RWPE1 (cell line): ENCODE measurements at regions not wholly inside any gene's neighbourhood (a gene's known extent, or its start where the extent isn't known, plus 50 kb on each side); places are given as distances from the start of the nearest gene placed in this dataset.

Experiments used
- CTCF ChIA-PET: fragments of 350-600 bp; sonication (Branson Sonifier 250); formaldehyde crosslinking; extraction: SDS; loops from one replicate; lab custom pipeline; 2021; lab: Yijun Ruan, JAX
- POLR2A ChIA-PET: fragments of 400-600 bp; formaldehyde crosslinking; extraction: SDS; loops from one replicate; lab custom pipeline; 2020; ENCODE audit warnings: antibody characterized with exemption; ENCODE audit not compliant: low non-redundant PET; lab: Yijun Ruan, JAX
- DNase-seq: peaks from one replicate; pipeline ENCODE4 v3.0.0; 2012; ENCODE audit warnings: low spot score
- H3K27ac ChIP-seq: fragments of 450-650 bp; 2 replicates; pipeline ENCODE4 v1.5.1; 2017
- TF ChIP-seq, protein P1 (sequence below): fragments of 450-650 bp; conservative IDR thresholded peaks from 2 replicates; pipeline ENCODE4 v1.5.1; 2017; ENCODE audit warnings: low read depth, mild to moderate bottlenecking

DNA sequence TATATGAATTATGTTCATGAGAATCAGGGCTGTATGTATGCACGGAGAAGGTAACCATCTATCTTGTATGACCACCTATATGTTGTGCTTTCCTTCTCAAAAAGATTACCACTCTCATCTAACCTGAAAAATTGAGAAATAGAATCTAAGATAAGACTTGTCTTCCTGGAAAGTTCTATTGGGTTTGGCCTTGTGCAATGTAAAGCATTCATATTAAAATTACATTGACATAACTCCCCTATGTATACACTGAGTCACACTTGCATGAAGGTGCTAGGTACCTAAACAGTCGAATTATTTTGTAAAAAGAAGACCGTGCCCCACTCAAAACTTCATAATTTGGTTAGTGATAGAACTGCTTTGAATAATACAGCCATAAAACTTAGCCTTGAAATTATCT is 54.5 kb upstream of the RFXAP start:
- POLR2A ChIA-PET: no interaction called here
- CTCF ChIA-PET: no interaction called here
- TF ChIP-seq, protein P1, sequence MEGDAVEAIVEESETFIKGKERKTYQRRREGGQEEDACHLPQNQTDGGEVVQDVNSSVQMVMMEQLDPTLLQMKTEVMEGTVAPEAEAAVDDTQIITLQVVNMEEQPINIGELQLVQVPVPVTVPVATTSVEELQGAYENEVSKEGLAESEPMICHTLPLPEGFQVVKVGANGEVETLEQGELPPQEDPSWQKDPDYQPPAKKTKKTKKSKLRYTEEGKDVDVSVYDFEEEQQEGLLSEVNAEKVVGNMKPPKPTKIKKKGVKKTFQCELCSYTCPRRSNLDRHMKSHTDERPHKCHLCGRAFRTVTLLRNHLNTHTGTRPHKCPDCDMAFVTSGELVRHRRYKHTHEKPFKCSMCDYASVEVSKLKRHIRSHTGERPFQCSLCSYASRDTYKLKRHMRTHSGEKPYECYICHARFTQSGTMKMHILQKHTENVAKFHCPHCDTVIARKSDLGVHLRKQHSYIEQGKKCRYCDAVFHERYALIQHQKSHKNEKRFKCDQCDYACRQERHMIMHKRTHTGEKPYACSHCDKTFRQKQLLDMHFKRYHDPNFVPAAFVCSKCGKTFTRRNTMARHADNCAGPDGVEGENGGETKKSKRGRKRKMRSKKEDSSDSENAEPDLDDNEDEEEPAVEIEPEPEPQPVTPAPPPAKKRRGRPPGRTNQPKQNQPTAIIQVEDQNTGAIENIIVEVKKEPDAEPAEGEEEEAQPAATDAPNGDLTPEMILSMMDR: no peak

DNA sequence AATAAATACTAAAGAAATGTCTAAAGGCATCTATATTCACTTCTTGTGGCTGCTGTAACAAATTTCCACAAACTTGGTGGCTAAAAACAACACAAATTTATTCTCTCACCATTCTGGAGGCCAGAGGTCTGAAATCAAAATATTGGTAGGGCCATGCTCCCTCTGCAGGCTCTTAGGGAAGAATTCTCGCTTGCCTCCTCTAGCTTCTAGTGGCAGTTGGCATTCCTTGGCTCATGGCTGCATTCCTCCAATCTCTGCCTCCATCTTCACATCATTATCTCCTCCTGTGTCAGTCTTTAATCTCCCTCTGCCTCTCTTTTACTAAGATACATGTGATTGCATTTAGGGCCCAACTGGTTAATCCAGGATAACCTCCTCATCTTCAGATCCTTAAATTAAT is 54.1 kb upstream of the RFXAP start:
- H3K27ac ChIP-seq: no peak overlapping the region
- TF ChIP-seq, protein P1: no peak
- ChIA-PET CTCF (no interaction called here), POLR2A (no interaction called here)
- DNase-seq: no peak

More for the DNA sequence above, 54.5 kb upstream of the RFXAP start:
- H3K27ac ChIP-seq: no peak overlapping the region
- DNase-seq: no peak

DNA sequence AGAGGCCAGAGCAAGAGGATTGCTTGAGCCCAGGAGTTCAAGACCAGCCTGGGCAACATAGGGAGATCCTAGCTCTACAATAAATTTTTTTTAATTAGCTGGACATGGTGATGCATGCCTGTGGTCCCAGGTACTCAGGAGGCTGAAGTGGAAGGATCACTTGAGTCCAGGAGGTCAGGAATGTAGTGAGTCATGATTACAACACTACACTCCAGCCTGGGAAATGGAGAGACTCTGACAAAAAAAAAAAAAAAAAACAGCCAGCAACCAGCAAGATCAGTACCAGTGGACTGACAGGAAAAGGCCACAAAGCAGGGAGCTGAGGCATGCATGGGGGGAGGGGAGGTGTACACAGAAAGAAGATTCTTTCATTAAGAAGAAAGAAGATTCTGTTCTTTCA is 52.7 kb upstream of the RFXAP start:
- ChIA-PET CTCF (interaction anchor here (0.6 kb wide), 1 partner anchor 13 kb away, joined by 3 read pairs; no protein-coding TSS in a partner anchor), POLR2A (no interaction called here)
- TF ChIP-seq, protein P1: no peak
- DNase-seq: peak; percentile 43
- no peak overlapping the region for H3K27ac ChIP-seq

DNA sequence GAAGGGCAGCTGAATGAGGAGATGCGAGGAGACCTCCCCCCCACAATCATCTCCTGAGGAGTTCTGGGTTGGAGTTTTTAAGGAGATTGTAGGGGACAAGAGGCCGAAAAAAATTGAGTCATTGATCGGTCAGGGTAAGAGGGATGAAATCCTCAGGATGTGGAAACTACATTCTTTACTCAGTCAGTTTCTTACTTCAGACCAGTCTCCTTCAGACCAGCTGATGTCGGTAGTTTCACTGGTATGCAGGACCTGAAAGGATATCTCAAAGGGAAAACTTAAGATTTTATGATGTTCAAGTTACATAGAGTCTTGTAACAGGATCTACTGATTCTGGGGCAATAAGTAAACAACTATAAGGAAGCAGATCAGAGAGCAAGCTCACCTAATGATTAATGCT is 51.7 kb upstream of the RFXAP start:
- no peak for DNase-seq

DNA sequence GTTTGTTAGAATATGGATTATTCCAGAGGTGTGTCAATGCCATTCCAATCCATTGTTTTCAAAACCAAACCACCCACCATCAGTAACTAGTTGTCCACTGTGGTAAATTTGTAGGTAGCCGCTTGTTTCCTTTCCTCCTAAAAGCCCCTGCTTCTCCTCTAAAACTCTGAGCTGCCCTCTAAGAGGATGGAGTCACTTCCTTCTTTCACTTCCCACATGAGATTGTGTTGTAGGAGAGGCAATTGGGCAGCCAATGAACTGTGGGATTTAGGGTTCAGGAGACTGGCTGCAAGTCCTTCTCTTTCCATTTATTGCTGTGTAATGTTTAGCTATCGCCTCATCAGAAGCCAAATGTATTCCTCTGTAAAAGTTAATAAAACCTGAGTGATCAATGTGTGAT is 49.9 kb upstream of the RFXAP start:
- TF ChIP-seq, protein P1: no peak
- H3K27ac ChIP-seq: no peak overlapping the region
- no peak for DNase-seq
- ChIA-PET CTCF (no interaction called here), POLR2A (no interaction called here)

More for the DNA sequence above, 51.7 kb upstream of the RFXAP start:
- H3K27ac ChIP-seq: no peak overlapping the region
- POLR2A ChIA-PET: no interaction called here
- CTCF ChIA-PET: no interaction called here
- TF ChIP-seq, protein P1: no peak
